Right cardiac atrium (tissue), 5 donors: ENCODE measurements at regions not wholly inside any gene's neighbourhood (a gene's known extent, or its start where the extent isn't known, plus 50 kb on each side); places are given as distances from the start of the nearest gene placed in this dataset.

Experiments used
- ATAC-seq, 2 donors: fragments of 200-7000 bp; cut with Tn5 transposase; one replicate each; pipeline versions ENCODE4 v1.8.0 to v1.9.1; 2020; ENCODE audit warnings: moderate library complexity in 2 of 2, mild to moderate bottlenecking in 1 of 2
- DNase-seq, 3 donors: peaks; one replicate each; pipeline ENCODE4 v3.0.0-alpha.2; 2020
- H3K27ac ChIP-seq: one replicate; pipeline ENCODE4 v1.5.1; 2013; ENCODE audit warnings: mild to moderate bottlenecking, low read length, control low read depth, moderate library complexity
- H3K27me3 ChIP-seq: one replicate; pipeline ENCODE4 v1.6.1; 2013; ENCODE audit not compliant: control insufficient read depth, insufficient read depth
- H3K4me1 ChIP-seq: one replicate; pipeline ENCODE4 v1.6.1; 2013; ENCODE audit warnings: low read length; ENCODE audit not compliant: control insufficient read depth, insufficient read depth
- H3K4me3 ChIP-seq: one replicate; pipeline ENCODE4 v1.5.1; 2013; ENCODE audit warnings: low read length, control low read depth
- H3K9me3 ChIP-seq: one replicate; pipeline ENCODE4 v1.6.1; 2013; ENCODE audit warnings: low read length; ENCODE audit not compliant: control insufficient read depth
- WGBS: extraction: QIAGEN DNeasy Blood & Tissue Kit; methylation state at CpG from one replicate; pipeline ENCODE4 v1.1.7; 2013; 5-methylcytosine and 5-hydroxymethylcytosine counted together
- intact Hi-C, 4 donors: fragments of 100-400 bp; cut with DNase I; formaldehyde crosslinking; loops; one replicate each; pipeline versions ENCODE4 v1.11.0 to v1.14.0; 2022 to 2023
- donor health status: healthy with polysubstance abuse.
- donor health status: DM: no; HTN: yes; CAD: no.
- donor health status: DM: no; HTN: no; CAD: no.
- donor health status: DM: no; HTN: yes; CAD: no; lungs with severe emphysema.
- donor health status: DM: yes; HTN: yes; CAD: no.

DNA sequence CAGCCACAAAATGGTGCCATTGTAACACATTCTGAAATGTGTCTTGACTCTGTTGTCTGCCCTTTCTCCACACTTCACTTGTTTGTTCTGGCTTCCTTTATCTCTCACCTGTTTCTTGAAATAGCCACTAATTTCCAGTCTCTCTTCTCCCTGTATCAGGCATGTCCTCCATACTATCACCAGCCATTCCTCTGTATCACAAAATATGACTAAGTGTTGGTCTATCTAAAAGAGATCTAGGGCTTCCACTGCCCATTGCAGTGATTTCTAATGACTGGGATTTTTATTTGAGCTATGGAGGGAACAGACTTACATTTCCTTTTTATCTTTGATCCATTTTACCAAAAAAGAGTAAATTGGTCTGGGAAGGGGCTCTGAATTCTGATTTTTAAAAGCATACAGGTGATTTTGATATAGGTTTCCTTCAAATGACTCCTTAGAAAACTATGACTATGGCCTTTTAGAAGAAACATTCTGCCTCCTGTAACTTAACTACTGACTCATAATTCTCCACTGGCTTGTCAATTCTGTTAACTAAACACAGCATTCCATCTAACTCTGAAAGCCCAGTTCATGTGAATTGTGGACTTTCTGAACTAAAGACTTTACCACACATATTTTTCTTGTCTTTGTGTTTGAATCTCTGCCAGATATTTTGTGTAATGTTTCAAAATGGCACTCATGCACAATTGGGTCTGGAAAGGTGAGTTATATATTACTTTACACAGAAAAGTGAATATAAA is 1121.4 kb downstream of the XPNPEP1 start:
- DNase-seq: no peak
- H3K4me3 ChIP-seq: no peak overlapping the region
- no peak for ATAC-seq
- intact Hi-C loops: no loop called here
- H3K27ac ChIP-seq: no peak overlapping the region
- no peaks in the 10 kb centered on the region for H3K27me3 ChIP-seq
- no peaks in the 10 kb centered on the region for H3K9me3 ChIP-seq
- H3K4me1 ChIP-seq: no peaks in the 10 kb centered on the region

- no peaks in the 10 kb centered on the region for H3K9me3 ChIP-seq
- no peak overlapping the region for H3K27ac ChIP-seq
- H3K27me3 ChIP-seq: no peaks in the 10 kb centered on the region
- DNase-seq (no peak), ATAC-seq (no peak)
- no peaks in the 10 kb centered on the region for H3K4me1 ChIP-seq
- WGBS: 84% methylated on average over 2 of the region's 2 CpGs
- intact Hi-C loops: no loop called here
- H3K4me3 ChIP-seq: no peak overlapping the region
Observed at GRCh38 chr10:108801220-108801619, 1122.1 kb downstream of the XPNPEP1 start.

GRCh38 chr10:108797573-108797972 is 1125.7 kb downstream of the XPNPEP1 start:
- ATAC-seq: no peak
- intact Hi-C loops: no loop called here
- Histone ChIP-seq H3K9me3 (no peaks in the 10 kb centered on the region), H3K27ac (no peak overlapping the region), H3K27me3 (no peaks in the 10 kb centered on the region), H3K4me1 (no peaks in the 10 kb centered on the region), H3K4me3 (no peak overlapping the region)
- WGBS: 79% methylated on average over 1 of the region's 1 CpG
- no peak for DNase-seq

DNA sequence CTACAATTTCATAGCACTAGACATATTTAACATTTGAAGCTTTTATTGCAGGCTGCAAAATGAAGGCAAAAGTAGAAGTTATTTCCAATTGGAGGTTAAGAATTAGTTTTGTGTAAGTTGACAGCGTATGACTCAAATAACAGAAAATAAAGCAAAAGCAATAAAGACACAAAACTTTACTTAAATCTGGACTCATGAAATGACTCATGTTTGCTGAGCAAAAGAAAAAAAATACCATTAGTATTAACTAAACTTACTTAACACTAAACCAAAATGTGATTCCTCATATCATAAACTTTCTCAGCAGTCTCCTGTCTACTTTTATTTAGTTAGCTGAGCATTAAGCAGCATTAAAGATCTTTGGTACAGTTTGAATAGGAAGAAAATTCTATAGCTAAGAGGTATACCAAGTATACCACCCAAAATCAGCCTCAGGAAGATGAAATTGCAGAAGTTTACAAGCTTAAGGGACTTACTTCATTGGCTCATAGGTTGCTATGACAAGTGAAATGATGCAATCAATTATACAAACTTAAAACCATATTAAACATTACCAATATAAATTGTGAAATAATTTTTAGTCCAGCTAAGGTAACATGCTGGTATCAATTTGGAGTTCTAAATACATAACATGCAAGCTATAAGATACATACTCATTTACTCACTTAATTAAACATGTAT is 1131.4 kb downstream of the XPNPEP1 start:
- Histone ChIP-seq H3K4me1 (no peaks in the 10 kb centered on the region), H3K27me3 (no peaks in the 10 kb centered on the region), H3K27ac (no peak overlapping the region), H3K4me3 (no peak overlapping the region), H3K9me3 (no peaks in the 10 kb centered on the region)
- ATAC-seq (no peak), DNase-seq (no peak)
- 88% methylated on average over 1 of the region's 1 CpG for WGBS
- intact Hi-C loops: no loop called here

- H3K27ac ChIP-seq: no peak overlapping the region
- intact Hi-C loops: no loop called here
- H3K4me1 ChIP-seq: no peaks in the 10 kb centered on the region
- no peak for ATAC-seq
- no peak for DNase-seq
- 88% methylated on average over 4 of the region's 4 CpGs for WGBS
- H3K4me3 ChIP-seq: no peak overlapping the region
- H3K27me3 ChIP-seq: no peaks in the 10 kb centered on the region
- H3K9me3 ChIP-seq: no peaks in the 10 kb centered on the region
Observed at GRCh38 chr10:108791030-108791429, 1132.3 kb downstream of the XPNPEP1 start.

DNA sequence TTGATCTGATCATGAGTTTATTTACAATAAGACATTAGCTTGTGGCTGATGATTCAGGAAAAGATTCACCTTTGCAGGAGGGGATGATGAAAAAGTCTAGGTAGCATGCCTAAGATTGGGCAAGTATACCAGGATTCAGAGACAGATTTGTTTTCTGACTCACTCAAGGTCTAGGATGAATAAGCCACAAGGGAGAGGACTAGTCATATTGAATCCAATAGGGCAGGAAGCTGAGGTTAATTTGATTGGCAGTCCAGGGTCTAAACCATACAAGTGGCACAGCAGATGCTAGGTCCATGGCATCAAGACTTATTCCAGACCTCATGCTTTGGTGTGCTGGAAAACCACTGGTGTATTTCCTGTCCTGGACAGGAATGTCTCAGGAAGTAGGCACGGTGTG is 1133.4 kb downstream of the XPNPEP1 start:
- H3K27me3 ChIP-seq: no peaks in the 10 kb centered on the region
- DNase-seq (no peak), ATAC-seq (no peak)
- no peak overlapping the region for H3K4me3 ChIP-seq
- H3K4me1 ChIP-seq: no peaks in the 10 kb centered on the region
- no peak overlapping the region for H3K27ac ChIP-seq
- WGBS: 56% methylated on average over 1 of the region's 1 CpG
- intact Hi-C loops: no loop called here
- no peaks in the 10 kb centered on the region for H3K9me3 ChIP-seq

DNA sequence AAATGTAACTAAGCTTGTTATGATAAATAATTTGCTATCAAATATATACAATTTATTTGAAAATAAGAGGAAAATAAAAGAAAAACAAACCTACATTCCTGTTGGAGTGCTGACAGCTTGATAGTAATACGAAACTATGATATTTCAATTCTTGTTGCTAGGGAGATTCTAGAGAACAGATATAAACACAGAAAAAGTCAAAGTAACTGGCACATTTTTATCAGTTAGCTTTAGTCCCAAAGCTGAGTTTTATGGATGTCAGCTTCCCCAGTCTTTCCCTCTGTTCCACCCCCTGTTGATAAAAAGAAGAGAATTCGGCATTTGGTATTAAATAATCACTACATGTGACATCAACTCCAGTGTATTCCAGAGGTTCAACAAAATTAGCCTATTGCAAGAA is 1134.0 kb downstream of the XPNPEP1 start:
- intact Hi-C loops: no loop called here
- 32% methylated on average over 2 of the region's 2 CpGs for WGBS
- Histone ChIP-seq H3K4me1 (no peaks in the 10 kb centered on the region), H3K9me3 (no peaks in the 10 kb centered on the region), H3K27me3 (no peaks in the 10 kb centered on the region), H3K4me3 (no peak overlapping the region), H3K27ac (no peak overlapping the region)
- DNase-seq (no peak), ATAC-seq (peak in 1 of 2 donors; percentile 41)

- Histone ChIP-seq H3K4me1 (no peaks in the 10 kb centered on the region), H3K27ac (no peak overlapping the region), H3K4me3 (no peak overlapping the region), H3K27me3 (no peaks in the 10 kb centered on the region), H3K9me3 (no peaks in the 10 kb centered on the region)
- intact Hi-C loops: no loop called here
- ATAC-seq: no peak
- WGBS: 43% methylated on average over 1 of the region's 1 CpG
- DNase-seq: no peak
Observed at GRCh38 chr10:108788891-108789290, 1134.4 kb downstream of the XPNPEP1 start.

- Histone ChIP-seq H3K4me1 (no peaks in the 10 kb centered on the region), H3K27ac (no peak overlapping the region), H3K9me3 (no peaks in the 10 kb centered on the region), H3K4me3 (no peak overlapping the region), H3K27me3 (no peaks in the 10 kb centered on the region)
- no peak for DNase-seq
- intact Hi-C loops: no loop called here
- ATAC-seq: no peak
- WGBS: 32% methylated on average over 1 of the region's 1 CpG
Observed at GRCh38 chr10:108787932-108788331, 1135.4 kb downstream of the XPNPEP1 start.

GRCh38 chr10:108785011-108785410 is 1138.3 kb downstream of the XPNPEP1 start:
- 33% methylated on average over 2 of the region's 2 CpGs for WGBS
- DNase-seq (no peak), ATAC-seq (no peak)
- intact Hi-C loops: no loop called here
- Histone ChIP-seq H3K4me3 (no peak overlapping the region), H3K27me3 (no peaks in the 10 kb centered on the region), H3K9me3 (no peaks in the 10 kb centered on the region), H3K4me1 (no peaks in the 10 kb centered on the region), H3K27ac (no peak overlapping the region)

DNA sequence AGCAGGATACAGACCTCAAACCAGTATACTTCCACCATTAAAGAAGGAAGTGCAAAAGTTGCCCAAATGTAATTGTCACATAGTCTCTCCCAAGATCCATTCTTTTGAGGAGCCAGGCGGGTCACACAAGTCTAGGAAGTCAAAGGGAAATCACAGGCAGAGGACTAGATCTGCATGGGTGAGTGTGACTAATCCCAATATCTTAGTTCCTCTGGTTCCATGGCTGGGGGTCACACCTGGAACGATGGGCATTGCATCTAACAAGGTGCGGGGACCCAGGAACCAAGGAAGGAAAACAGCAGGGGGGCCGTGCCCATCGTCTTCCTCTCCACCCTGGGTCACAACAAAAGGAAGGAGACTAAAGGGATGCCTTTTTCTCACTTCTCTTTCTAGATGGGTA is 1138.8 kb downstream of the XPNPEP1 start:
- 81% methylated on average over 5 of the region's 5 CpGs for WGBS
- Histone ChIP-seq H3K27ac (no peak overlapping the region), H3K27me3 (no peaks in the 10 kb centered on the region), H3K4me1 (no peaks in the 10 kb centered on the region), H3K4me3 (no peak overlapping the region), H3K9me3 (no peaks in the 10 kb centered on the region)
- intact Hi-C loops: no loop called here
- ATAC-seq: no peak
- DNase-seq: no peak
